SK-MEL-5 (cell line): ENCODE measurements at regions not wholly inside any gene's neighbourhood (a gene's known extent, or its start where the extent isn't known, plus 50 kb on each side); places are given as distances from the start of the nearest gene placed in this dataset.

ENCODE experiments used
- DNase-seq: peaks from one replicate; pipeline ENCODE4 v3.0.0-alpha.2; 2016; ENCODE audit warnings: low read depth, low spot score
- in situ Hi-C: cut with HindIII; loops from 2 replicates; pipeline ENCODE4 v1.10.0; 2016; ENCODE audit warnings: low sequenced_read_pairs, high pct_unique_total_duplicates, low pct_unique_long_range_greater_than_20kb

- DNase-seq = peak; percentile 3
- in situ Hi-C loops = no loop called here
Measured at GRCh38 chr21:25324666-25325065, 282.6 kb downstream of the MRPL39 start.

GRCh38 chr21:25323356-25323949 is 283.8 kb downstream of the MRPL39 start:
- in situ Hi-C loops = no loop called here
- DNase-seq = peak; percentile 2

GRCh38 chr21:25314247-25314646 is 293.0 kb downstream of the MRPL39 start:
- DNase-seq = no peak
- in situ Hi-C loops = no loop called here

GRCh38 chr21:25313829-25314228 is 293.5 kb downstream of the MRPL39 start:
- peak; percentile 25 for DNase-seq

GRCh38 chr21:25307489-25307888 is 299.8 kb downstream of the MRPL39 start:
- no peak for DNase-seq
- in situ Hi-C loops = no loop called here

More at GRCh38 chr21:25313829-25314228, 293.5 kb downstream of the MRPL39 start:
- in situ Hi-C loops = no loop called here

GRCh38 chr21:25304611-25305010 is 302.7 kb downstream of the MRPL39 start:
- DNase-seq = no peak
- in situ Hi-C loops = no loop called here

GRCh38 chr21:25300632-25301031 is 306.6 kb downstream of the MRPL39 start:
- DNase-seq = no peak
- in situ Hi-C loops = no loop called here

GRCh38 chr21:25298512-25299491 is 308.5 kb downstream of the MRPL39 start:
- DNase-seq = no peak
- in situ Hi-C loops = no loop called here

- DNase-seq = no peak
- in situ Hi-C loops = no loop called here
Measured at GRCh38 chr21:25297117-25297516, 310.2 kb downstream of the MRPL39 start.

- no peak for DNase-seq
Measured at GRCh38 chr21:25296252-25296651, 311.0 kb downstream of the MRPL39 start.

GRCh38 chr21:25292396-25292795 is 314.9 kb downstream of the MRPL39 start:
- no peak for DNase-seq
- in situ Hi-C loops = no loop called here

More at GRCh38 chr21:25296252-25296651, 311.0 kb downstream of the MRPL39 start:
- in situ Hi-C loops = no loop called here

- in situ Hi-C loops = no loop called here
- DNase-seq = peak; percentile 78
Measured at GRCh38 chr21:25283720-25284119, 323.6 kb downstream of the MRPL39 start.

- DNase-seq = no peak
- in situ Hi-C loops = no loop called here
Measured at GRCh38 chr21:25281134-25281533, 326.1 kb downstream of the MRPL39 start.

- in situ Hi-C loops = no loop called here
- no peak for DNase-seq
Measured at GRCh38 chr21:25280061-25280460, 327.2 kb downstream of the MRPL39 start.

GRCh38 chr21:25273959-25274358 is 333.3 kb downstream of the MRPL39 start:
- in situ Hi-C loops = no loop called here

GRCh38 chr21:25254491-25255174 is 352.6 kb downstream of the MRPL39 start:
- in situ Hi-C loops = no loop called here
- DNase-seq = no peak

More at GRCh38 chr21:25273959-25274358, 333.3 kb downstream of the MRPL39 start:
- no peak for DNase-seq

GRCh38 chr21:25246546-25246945 is 360.7 kb downstream of the MRPL39 start:
- no peak for DNase-seq
- in situ Hi-C loops = no loop called here

- no peak for DNase-seq
Measured at GRCh38 chr21:25244735-25245134, 362.5 kb downstream of the MRPL39 start.

More at GRCh38 chr21:25244735-25245134, 362.5 kb downstream of the MRPL39 start:
- in situ Hi-C loops = no loop called here
